OCI-LY3 (cell line): ENCODE measurements at regions not wholly inside any gene's neighbourhood (a gene's known extent, or its start where the extent isn't known, plus 50 kb on each side); places are given as distances from the start of the nearest gene placed in this dataset.

Experiments used
- EZH2phosphoT487 ChIP-seq: fragments of 200-600 bp; shearing (Covaris generic); IDR thresholded peaks from 2 replicates; pipeline ENCODE4 v1.6.1; 2018; ENCODE audit warnings: antibody characterized with exemption, mixed run types, low read depth
- TF ChIP-seq, protein P1 (sequence below): fragments of 200-600, 300-600 bp; sonication (generic); IDR thresholded peaks from 2 replicates; pipeline ENCODE4 v1.5.1; 2014; ENCODE audit warnings: antibody characterized with exemption, low read length, low read depth

DNA sequence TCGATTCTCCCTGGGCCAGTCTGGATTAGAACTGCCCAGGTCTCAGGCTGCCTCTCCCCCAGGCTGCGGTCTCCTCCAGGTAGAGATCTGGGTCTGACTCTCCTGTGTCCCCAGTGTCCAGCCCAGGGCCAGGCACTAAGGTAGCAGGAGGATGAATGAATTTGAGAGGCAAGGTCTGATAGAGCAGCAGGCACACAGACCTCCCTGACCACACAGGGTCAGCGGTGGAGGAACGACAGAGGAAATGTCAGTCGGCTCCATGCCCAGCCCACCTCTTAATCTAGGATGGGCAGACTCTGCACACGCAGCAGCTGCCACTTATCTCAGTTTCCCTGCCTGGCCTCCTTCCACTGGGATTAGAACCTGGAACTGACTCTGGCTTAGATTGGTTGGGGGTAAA is 272.7 kb upstream of the MVB12B start:
- TF ChIP-seq, protein P1, sequence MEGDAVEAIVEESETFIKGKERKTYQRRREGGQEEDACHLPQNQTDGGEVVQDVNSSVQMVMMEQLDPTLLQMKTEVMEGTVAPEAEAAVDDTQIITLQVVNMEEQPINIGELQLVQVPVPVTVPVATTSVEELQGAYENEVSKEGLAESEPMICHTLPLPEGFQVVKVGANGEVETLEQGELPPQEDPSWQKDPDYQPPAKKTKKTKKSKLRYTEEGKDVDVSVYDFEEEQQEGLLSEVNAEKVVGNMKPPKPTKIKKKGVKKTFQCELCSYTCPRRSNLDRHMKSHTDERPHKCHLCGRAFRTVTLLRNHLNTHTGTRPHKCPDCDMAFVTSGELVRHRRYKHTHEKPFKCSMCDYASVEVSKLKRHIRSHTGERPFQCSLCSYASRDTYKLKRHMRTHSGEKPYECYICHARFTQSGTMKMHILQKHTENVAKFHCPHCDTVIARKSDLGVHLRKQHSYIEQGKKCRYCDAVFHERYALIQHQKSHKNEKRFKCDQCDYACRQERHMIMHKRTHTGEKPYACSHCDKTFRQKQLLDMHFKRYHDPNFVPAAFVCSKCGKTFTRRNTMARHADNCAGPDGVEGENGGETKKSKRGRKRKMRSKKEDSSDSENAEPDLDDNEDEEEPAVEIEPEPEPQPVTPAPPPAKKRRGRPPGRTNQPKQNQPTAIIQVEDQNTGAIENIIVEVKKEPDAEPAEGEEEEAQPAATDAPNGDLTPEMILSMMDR: no peak
- TF ChIP-seq EZH2phosphoT487: no peak
